H1 (cell line): ENCODE measurements at regions not wholly inside any gene's neighbourhood (a gene's known extent, or its start where the extent isn't known, plus 50 kb on each side); places are given as distances from the start of the nearest gene placed in this dataset.
A peak's percentile ranks its signal among the peaks of the same experiment; 100 is the strongest.

Experiments
- CTCF ChIA-PET: fragments of 300-600 bp; sonication (Branson Sonifier 250); formaldehyde crosslinking; loops from one replicate; lab custom pipeline; 2021; ENCODE audit not compliant: partially characterized antibody; lab: Charles Lee
- POLR2A ChIA-PET: fragments of 300-600 bp; sonication (Branson Sonifier 250); formaldehyde crosslinking; loops from one replicate; lab custom pipeline; 2021; ENCODE audit warnings: inconsistent platforms; ENCODE audit not compliant: partially characterized antibody; lab: Charles Lee
- DNase-seq, 2 experiments: peaks; one replicate each; pipeline versions ENCODE4 v3.0.0 to v3.0.0-alpha.2; 2010 to 2022; ENCODE audit warnings: low spot score in 2 of 2, low read depth in 1 of 2, mixed read lengths in 1 of 2
- FAIRE-seq: peaks from 2 replicates; lab custom pipeline; 2011; peaks lifted over from hg19 to GRCh38; lab: Jason Lieb, UNC
- H2AFZ ChIP-seq: 2 replicates; pipeline ENCODE4 v1.8.1; 2012; ENCODE audit warnings: low read length, inconsistent platforms
- H2AK5ac ChIP-seq: 2 replicates; pipeline ENCODE4 v1.6.1; 2013; ENCODE audit warnings: low read depth, low read length
- H2BK120ac ChIP-seq: replicated peaks from 2 replicates; pipeline ENCODE3; 2013; ENCODE audit warnings: low read depth, low read length, inconsistent platforms
- H2BK12ac ChIP-seq: 2 replicates; pipeline ENCODE4 v1.6.1; 2013; ENCODE audit warnings: low read depth, low read length
- H2BK15ac ChIP-seq: 2 replicates; pipeline ENCODE4 v1.6.1; 2013; ENCODE audit warnings: low read length
- H2BK20ac ChIP-seq: 2 replicates; pipeline ENCODE4 v1.6.1; 2013; ENCODE audit warnings: low read length
- H2BK5ac ChIP-seq: 2 replicates; pipeline ENCODE4 v1.6.1; 2013; ENCODE audit warnings: low read depth, low read length
- H3K14ac ChIP-seq: 2 replicates; pipeline ENCODE4 v1.6.1; 2013; ENCODE audit warnings: inconsistent platforms; ENCODE audit not compliant: insufficient read length
- H3K18ac ChIP-seq: 2 replicates; pipeline ENCODE4 v1.6.1; 2013; ENCODE audit warnings: low read length; ENCODE audit errors: extremely low read depth
- H3K23ac ChIP-seq: 2 replicates; pipeline ENCODE4 v1.6.1; 2013; ENCODE audit warnings: inconsistent platforms; ENCODE audit not compliant: insufficient read length
- H3K23me2 ChIP-seq: 2 replicates; pipeline ENCODE4 v1.6.1; 2013; ENCODE audit warnings: low read depth, low read length
- H3K27ac ChIP-seq: 2 replicates; pipeline ENCODE4 v1.6.1; 2011; ENCODE audit warnings: low read depth, low read length, inconsistent platforms
- H3K27me3 ChIP-seq, 4 experiments: replicated peaks in 1 of 4; 1 replicate in 1 of 4; 2 replicates in 3 of 4; pipeline versions ENCODE4 v1.6.1 to v1.8.1; 2011 to 2013; ENCODE audit warnings: low read length in 3 of 4, mild to moderate bottlenecking in 3 of 4, inconsistent platforms in 2 of 4, mixed read lengths in 2 of 4, moderate library complexity in 1 of 4; ENCODE audit not compliant: control insufficient read depth in 3 of 4, insufficient read depth in 3 of 4; ENCODE audit errors: extremely low read depth in 1 of 4
- H3K36me3 ChIP-seq, 4 experiments: 2 replicates each; pipeline versions ENCODE4 v1.6.1 to v1.8.1; 2011 to 2013; ENCODE audit warnings: mild to moderate bottlenecking in 4 of 4, low read length in 3 of 4, moderate library complexity in 2 of 4, control low read depth in 1 of 4, inconsistent platforms in 1 of 4; ENCODE audit not compliant: insufficient read depth in 4 of 4, control insufficient read depth in 2 of 4
- H3K4ac ChIP-seq: replicated peaks from 2 replicates; pipeline ENCODE3; 2013; ENCODE audit warnings: low read length, low read depth, mixed read lengths, inconsistent platforms; ENCODE audit not compliant: insufficient read length
- H3K4me1 ChIP-seq, 4 experiments: replicated peaks in 1 of 4; 1 replicate in 1 of 4; 2 replicates in 3 of 4; pipeline versions ENCODE4 v1.6.1 to v1.8.1; 2011 to 2013; ENCODE audit warnings: low read length in 3 of 4, inconsistent platforms in 2 of 4, mixed read lengths in 1 of 4; ENCODE audit not compliant: insufficient read depth in 4 of 4, control insufficient read depth in 3 of 4
- H3K4me2 ChIP-seq, 2 experiments: 2 replicates each; pipeline versions ENCODE4 v1.6.1 to v1.8.1; 2011 to 2013; ENCODE audit warnings: low read depth in 2 of 2, low read length in 2 of 2, control low read depth in 1 of 2, inconsistent platforms in 1 of 2, mild to moderate bottlenecking in 1 of 2; ENCODE audit not compliant: insufficient read depth in 1 of 2
- H3K4me3 ChIP-seq, 4 experiments: fragments of 200-600, 300-600 bp in 1 of 4; sonication (generic), shearing (Covaris generic), sonication (Bioruptor Twin) in 1 of 4; 2 replicates each; pipeline versions ENCODE4 v1.5.1 to v1.8.1; 2011 to 2016; ENCODE audit warnings: low read length in 4 of 4, low read depth in 3 of 4, control low read depth in 2 of 4, inconsistent platforms in 2 of 4, mild to moderate bottlenecking in 2 of 4, mixed read lengths in 1 of 4, moderate library complexity in 1 of 4; ENCODE audit not compliant: insufficient read depth in 2 of 4; ENCODE audit errors: extremely low read depth in 1 of 4
- H3K56ac ChIP-seq: replicated peaks from 2 replicates; pipeline ENCODE3; 2013; ENCODE audit warnings: low read depth, mild to moderate bottlenecking, mixed read lengths, low read length, inconsistent platforms; ENCODE audit not compliant: insufficient read length
- H3K79me1 ChIP-seq: 2 replicates; pipeline ENCODE4 v1.6.1; 2013; ENCODE audit warnings: low read depth, low read length, control low read depth
- H3K79me2 ChIP-seq, 2 experiments: 2 replicates each; pipeline versions ENCODE4 v1.6.1 to v1.8.1; 2012 to 2013; ENCODE audit warnings: low read length in 2 of 2, mild to moderate bottlenecking in 2 of 2, inconsistent platforms in 1 of 2; ENCODE audit not compliant: insufficient read depth in 2 of 2, control insufficient read depth in 1 of 2
- H3K9ac ChIP-seq, 4 experiments: replicated peaks in 1 of 4; 1 replicate in 1 of 4; 2 replicates in 3 of 4; pipeline versions ENCODE4 v1.6.1 to v1.8.1; 2011 to 2013; ENCODE audit warnings: low read depth in 3 of 4, low read length in 3 of 4, control low read depth in 2 of 4, mild to moderate bottlenecking in 2 of 4, moderate library complexity in 2 of 4, inconsistent platforms in 1 of 4; ENCODE audit errors: extremely low read depth in 1 of 4
- H3K9me3 ChIP-seq, 2 experiments: 2 replicates each; pipeline versions ENCODE4 v1.6.1 to v1.8.1; 2012 to 2013; ENCODE audit warnings: mild to moderate bottlenecking in 2 of 2, moderate library complexity in 2 of 2, control low read depth in 1 of 2, inconsistent platforms in 1 of 2, low read depth in 1 of 2, low read length in 1 of 2, mixed read lengths in 1 of 2; ENCODE audit not compliant: insufficient read depth in 2 of 2
- H4K20me1 ChIP-seq, 2 experiments: replicated peaks in 1 of 2; 2 replicates each; pipeline versions ENCODE3 to v1.8.1; 2011 to 2013; ENCODE audit warnings: inconsistent platforms in 2 of 2, low read length in 2 of 2, mild to moderate bottlenecking in 1 of 2; ENCODE audit not compliant: insufficient read depth in 2 of 2, control insufficient read depth in 1 of 2
- H4K5ac ChIP-seq: 2 replicates; pipeline ENCODE4 v1.6.1; 2013; ENCODE audit warnings: low read length, low read depth, mixed read lengths, inconsistent platforms; ENCODE audit not compliant: insufficient read length
- H4K8ac ChIP-seq: 2 replicates; pipeline ENCODE4 v1.8.0; 2013; ENCODE audit warnings: mild to moderate bottlenecking, moderate library complexity, low read length, inconsistent platforms; ENCODE audit not compliant: insufficient read depth; ENCODE audit errors: extremely low read depth
- H4K91ac ChIP-seq: replicated peaks from 2 replicates; pipeline ENCODE3; 2013; ENCODE audit warnings: low read length, mixed read lengths, inconsistent platforms; ENCODE audit not compliant: insufficient read length
- CEBPB ChIP-seq: IDR thresholded peaks from 2 replicates; pipeline ENCODE4 v1.6.1; 2012; ENCODE audit warnings: low read depth, low read length
- EP300 ChIP-seq, 2 experiments: IDR thresholded peaks; 1 replicate in 1 of 2; 2 replicates in 1 of 2; pipeline ENCODE4 v1.6.1; 2011 to 2012; ENCODE audit warnings: low read depth in 2 of 2, low read length in 2 of 2, mild to moderate bottlenecking in 2 of 2, borderline replicate concordance in 1 of 2, inconsistent platforms in 1 of 2, moderate library complexity in 1 of 2
- JUN ChIP-seq: IDR thresholded peaks from 2 replicates; pipeline ENCODE4 v1.6.1; 2011; ENCODE audit warnings: low read depth, mild to moderate bottlenecking, improper control_type of control experiment, low read length
- WGBS, 2 experiments: shearing (Covaris generic) in 1 of 2; methylation state at CpG; one replicate each; pipeline versions ENCODE4 v1.1.6 to v1.1.7; 2013 to 2015; ENCODE audit warnings: low lambda C conversion rate in 2 of 2, mixed read lengths in 2 of 2, inconsistent platforms in 1 of 2, low coverage in 1 of 2, missing lambda C conversion rate in 1 of 2; ENCODE audit not compliant: insufficient replicate concordance in 2 of 2, insufficient coverage in 1 of 2, insufficient read length in 1 of 2; ENCODE audit errors: extremely low coverage in 1 of 2, missing lambda C conversion rate in 1 of 2; 5-methylcytosine and 5-hydroxymethylcytosine counted together

DNA sequence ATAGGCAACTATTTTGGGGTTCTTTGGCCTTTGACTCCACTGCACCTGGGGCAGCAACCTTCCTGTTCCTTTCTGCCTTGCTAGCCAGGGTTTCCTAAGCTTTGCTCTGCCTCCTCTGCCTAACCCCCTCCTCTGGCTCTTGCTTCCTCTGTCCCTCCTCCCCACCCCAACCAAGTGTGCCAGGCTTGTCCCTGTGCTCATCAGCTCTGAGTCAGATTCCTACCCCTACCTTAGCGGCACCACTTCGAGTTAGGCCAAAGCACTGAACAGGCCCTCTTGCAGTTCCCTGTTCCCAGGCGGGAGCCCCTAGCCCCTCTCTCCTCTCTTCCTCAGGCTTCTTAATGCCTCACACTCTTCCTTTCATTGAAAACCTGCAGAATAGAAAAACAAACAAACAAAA is 74.8 kb upstream of the HAO2 start:
- Histone ChIP-seq H3K14ac (no peak overlapping the region), H3K9me3 (no peaks in the 10 kb centered on the region), H2AK5ac (no peak overlapping the region), H2BK5ac (peak overlapping the region; percentile 69; the same call in 1 of the 2 replicates), H3K4ac (no peak overlapping the region), H2BK12ac (0 out of 2 replicates have a peak overlapping the region, but pooled peaks have one; percentile 69), H2BK120ac (no peak overlapping the region), H3K4me1 (peaks cover 0 to 10% (median 5%) of the 10 kb centered on the region in 4 experiments; a peak in 5 of 7 replicates), H3K18ac (no peak overlapping the region), H2BK15ac (peak overlapping the region; percentile 95; the same call in 1 of the 2 replicates), H3K27ac (no peak overlapping the region), H3K56ac (no peak overlapping the region), H3K23ac (no peak overlapping the region), H3K9ac (no peak overlapping the region), H3K4me2 (peak overlapping the region in 1 of 2 experiments; percentile 23; a peak in 1 of 4 replicates), H4K20me1 (no peaks in the 10 kb centered on the region), H4K8ac (no peak overlapping the region), H3K79me1 (no peaks in the 10 kb centered on the region), H4K5ac (no peak overlapping the region), H3K79me2 (no peaks in the 10 kb centered on the region), H2AFZ (no peak overlapping the region), H4K91ac (no peak overlapping the region), H3K36me3 (no peaks in the 10 kb centered on the region), H3K27me3 (no peaks in the 10 kb centered on the region), H3K23me2 (no peaks in the 10 kb centered on the region), H2BK20ac (0 out of 2 replicates have a peak overlapping the region, but pooled peaks have one; percentile 83), H3K4me3 (no peak overlapping the region)
- ChIA-PET CTCF (interaction anchor here (0.7 to 27.2 kb wide), 4 partner anchors 19 to 71 kb away, joined by 3 to 368 read pairs (median 15); partner anchors contain the start of gene HAO2), POLR2A (interaction anchor here (1.4 kb wide), 1 partner anchor 65 kb away, joined by 3 read pairs; no protein-coding TSS in a partner anchor)
- FAIRE-seq (no peak), DNase-seq (no peak)
- 73% methylated on average over 3 of the region's 3 CpGs; no CpG with 5 or more reads in 1 of the 2 experiments for WGBS, 2 experiments
- TF ChIP-seq CEBPB, result no peak
- peak in 1 of 2 experiments; percentile 92; a peak in 1 of 3 replicates for TF ChIP-seq EP300 (IDR thresholded peaks at IDR 0.05; ENCODE audit: borderline replicate concordance in 1 of 2, low read depth in 2 of 2, low read length in 2 of 2)
- TF ChIP-seq JUN, result no peak
